Transverse colon (tissue), 4 donors: ENCODE measurements at regions not wholly inside any gene's neighbourhood (a gene's known extent, or its start where the extent isn't known, plus 50 kb on each side); places are given as distances from the start of the nearest gene placed in this dataset.
"Not testable (repeated sequence)": the region's sequence is repeated elsewhere in the genome, so short reads cannot be mapped to it uniquely, and the experiment has no call there.

Experiments used
- DNase-seq: peaks from one replicate; pipeline ENCODE4 v3.0.0-alpha.2; 2019
- H3K27ac ChIP-seq, 4 donors: fragments of 200-600 bp; sonication (generic); 2 replicates each; pipeline ENCODE4 v1.5.1; 2016 to 2018; ENCODE audit warnings: inconsistent platforms in 4 of 4
- H3K27me3 ChIP-seq: fragments of 200-600 bp; sonication (generic); 2 replicates; pipeline ENCODE4 v1.5.1; 2017; ENCODE audit warnings: inconsistent platforms
- H3K36me3 ChIP-seq, 4 donors: fragments of 200-600 bp; sonication (generic); 2 replicates each; pipeline ENCODE4 v1.5.1; 2017 to 2019; ENCODE audit warnings: inconsistent platforms in 4 of 4
- H3K4me1 ChIP-seq, 4 donors: fragments of 200-600 bp; sonication (generic); 2 replicates each; pipeline ENCODE4 v1.5.1; 2017 to 2020; ENCODE audit warnings: inconsistent platforms in 4 of 4
- H3K4me3 ChIP-seq, 4 donors: fragments of 200-600 bp; sonication (generic); 1 replicate in 1 of 4; 2 replicates in 3 of 4; pipeline versions ENCODE4 v1.5.1 to v1.6.1; 2017 to 2019; ENCODE audit warnings: inconsistent platforms in 4 of 4
- H3K9me3 ChIP-seq, 2 donors: fragments of 200-600 bp; sonication (generic); 2 replicates each; pipeline ENCODE4 v1.5.1; 2017 to 2019; ENCODE audit warnings: inconsistent platforms in 2 of 2
- EP300 ChIP-seq: sonication (generic); formaldehyde crosslinking; IDR thresholded peaks from one replicate; pipeline ENCODE4 v1.6.1; 2017; ENCODE audit warnings: antibody characterized with exemption, low read depth
- POLR2A ChIP-seq: fragments of 450-650 bp; IDR thresholded peaks from one replicate; pipeline ENCODE4 v1.6.1; 2016; ENCODE audit warnings: antibody characterized with exemption, mild to moderate bottlenecking, moderate library complexity
- POLR2AphosphoS5 ChIP-seq, 3 donors: sonication (generic); formaldehyde crosslinking; IDR thresholded peaks; one replicate each; pipeline ENCODE4 v1.6.1; 2016; ENCODE audit warnings: antibody characterized with exemption in 3 of 3
- WGBS, 2 donors: methylation state at CpG; one replicate each; pipeline ENCODE4 v1.1.5; 2018; ENCODE audit warnings: low coverage in 1 of 2; 5-methylcytosine and 5-hydroxymethylcytosine counted together
- in situ Hi-C, 4 donors: fragments of 200-750 bp; cut with MboI; loops; one replicate each; pipeline versions ENCODE4 v1.15.0 to v1.15.1; 2017; ENCODE audit warnings: low sequenced_read_pairs in 3 of 4, low pct_ligation_motif_present in 1 of 4, low pct_unique_long_range_greater_than_20kb in 1 of 4
- intact Hi-C: fragments of 100-400 bp; cut with DNase I; formaldehyde crosslinking; loops from one replicate; pipeline ENCODE4 v1.15.1; 2023; ENCODE audit warnings: low total_unique reads
- TF ChIP-seq, protein P1 (sequence below), 5 experiments: fragments of 200-600 bp in 3 of 5; fragments of 450-650 bp in 2 of 5; sonication (generic) in 3 of 5; IDR thresholded peaks; 1 replicate in 2 of 5; 2 replicates in 3 of 5; pipeline ENCODE4 v1.5.1; 2016 to 2017; ENCODE audit warnings: antibody characterized with exemption in 5 of 5, inconsistent platforms in 3 of 5, mild to moderate bottlenecking in 2 of 5, moderate library complexity in 1 of 5

DNA sequence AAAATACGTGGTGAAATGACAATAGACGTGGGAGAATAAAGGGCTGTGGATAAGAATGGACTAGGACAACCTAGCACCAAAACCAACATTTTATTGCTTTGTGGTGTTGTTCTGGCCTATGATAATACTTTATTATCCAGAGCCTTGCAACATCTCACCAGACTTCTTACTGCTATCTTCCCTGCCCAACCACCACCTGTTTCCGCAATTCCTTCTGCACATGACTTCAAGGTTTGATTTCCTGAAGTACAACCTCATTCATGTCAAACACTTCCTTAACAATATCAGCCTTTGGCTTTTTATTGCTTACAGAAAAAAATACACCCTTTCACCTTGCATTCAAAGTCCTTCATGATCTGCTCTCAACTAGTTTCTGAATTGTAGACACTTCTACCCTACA is 84.8 kb downstream of the RTL3 start:
- Histone ChIP-seq H3K4me1 (peaks cover 0 to 4% (median 0%) of the 10 kb centered on the region in 4 donors), H3K36me3 (no peaks in the 10 kb centered on the region), H3K27me3 (no peaks in the 10 kb centered on the region), H3K4me3 (no peak overlapping the region), H3K9me3 (no peaks in the 10 kb centered on the region), H3K27ac (peak overlapping the region in 3 of 4 donors; percentile 59 to 61 (median 60))
- TF ChIP-seq POLR2AphosphoS5 (IDR thresholded peaks at IDR 0.05) (peak in 1 of 3 donors; percentile 57), POLR2A (no peak)
- in situ Hi-C loops (loop anchor here in 3 of 4 donors (25.0 kb wide), 5 partner anchors 313 to 863 kb away; no protein-coding TSS in a partner anchor), intact Hi-C loops (no loop called here)
- 47 to 51% methylated on average over 3 of the region's 3 CpGs for WGBS, 2 donors
- DNase-seq, result peak; percentile 38

DNA sequence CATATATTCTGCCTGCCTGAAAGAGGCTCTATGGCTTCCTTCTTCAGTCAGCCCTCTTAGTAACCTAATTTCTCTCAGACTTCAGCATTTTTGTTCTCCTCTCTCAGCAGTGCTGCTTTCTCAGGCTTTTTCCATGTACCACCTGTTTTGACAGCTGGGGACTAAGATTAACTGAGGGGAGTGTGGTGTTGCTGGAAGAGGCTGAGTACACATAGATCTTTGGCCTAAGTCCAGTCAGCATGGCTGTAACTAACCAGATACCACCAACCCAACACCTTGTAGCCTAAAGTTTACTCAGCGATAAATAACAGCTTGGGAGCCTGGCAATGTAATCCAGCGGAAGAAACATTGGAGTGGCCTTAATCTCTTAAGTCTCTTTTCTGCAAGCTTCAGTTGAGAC is 85.5 kb downstream of the RTL3 start:
- Histone ChIP-seq H3K27ac (peak overlapping the region in 2 of 4 donors; percentile 39 to 40), H3K27me3 (no peaks in the 10 kb centered on the region), H3K9me3 (no peaks in the 10 kb centered on the region), H3K36me3 (no peaks in the 10 kb centered on the region), H3K4me3 (no peak overlapping the region), H3K4me1 (peaks cover 0 to 4% (median 0%) of the 10 kb centered on the region in 4 donors)
- WGBS, 2 donors, result 80% methylated on average over 2 of the region's 2 CpGs; no CpG with 5 or more reads in 1 of the 2 donors
- intact Hi-C loops (no loop called here), in situ Hi-C loops (loop anchor here in 3 of 4 donors (25.0 kb wide), 5 partner anchors 314 to 864 kb away; no protein-coding TSS in a partner anchor)
- TF ChIP-seq EP300 (no peak), POLR2AphosphoS5 (IDR thresholded peaks at IDR 0.05) (peak; percentile 6 to 47 (median 21)), POLR2A (no peak)
- TF ChIP-seq, protein P1, sequence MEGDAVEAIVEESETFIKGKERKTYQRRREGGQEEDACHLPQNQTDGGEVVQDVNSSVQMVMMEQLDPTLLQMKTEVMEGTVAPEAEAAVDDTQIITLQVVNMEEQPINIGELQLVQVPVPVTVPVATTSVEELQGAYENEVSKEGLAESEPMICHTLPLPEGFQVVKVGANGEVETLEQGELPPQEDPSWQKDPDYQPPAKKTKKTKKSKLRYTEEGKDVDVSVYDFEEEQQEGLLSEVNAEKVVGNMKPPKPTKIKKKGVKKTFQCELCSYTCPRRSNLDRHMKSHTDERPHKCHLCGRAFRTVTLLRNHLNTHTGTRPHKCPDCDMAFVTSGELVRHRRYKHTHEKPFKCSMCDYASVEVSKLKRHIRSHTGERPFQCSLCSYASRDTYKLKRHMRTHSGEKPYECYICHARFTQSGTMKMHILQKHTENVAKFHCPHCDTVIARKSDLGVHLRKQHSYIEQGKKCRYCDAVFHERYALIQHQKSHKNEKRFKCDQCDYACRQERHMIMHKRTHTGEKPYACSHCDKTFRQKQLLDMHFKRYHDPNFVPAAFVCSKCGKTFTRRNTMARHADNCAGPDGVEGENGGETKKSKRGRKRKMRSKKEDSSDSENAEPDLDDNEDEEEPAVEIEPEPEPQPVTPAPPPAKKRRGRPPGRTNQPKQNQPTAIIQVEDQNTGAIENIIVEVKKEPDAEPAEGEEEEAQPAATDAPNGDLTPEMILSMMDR (IDR thresholded peaks at IDR 0.05), result no peak
- DNase-seq, result no peak

DNA sequence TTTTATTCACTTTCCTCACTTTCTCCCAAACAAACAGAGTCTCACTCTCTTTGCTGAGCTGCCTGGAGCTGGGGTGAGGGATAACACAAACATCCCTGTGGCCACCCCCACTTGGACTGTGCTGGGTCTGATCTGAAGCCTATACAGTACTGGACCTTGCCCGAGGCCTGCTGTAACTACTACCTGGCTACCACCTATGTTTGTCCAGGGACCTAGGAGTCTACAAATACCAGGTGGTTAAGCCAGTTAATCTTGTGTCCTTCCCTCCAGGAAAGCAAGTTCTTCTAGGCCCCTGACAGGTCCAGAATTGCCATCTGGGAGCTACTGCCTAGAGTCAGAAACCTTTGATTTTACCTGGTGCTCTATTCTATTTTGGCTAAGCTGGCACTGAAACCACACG is 87.3 kb downstream of the RTL3 start:
- peak; percentile 13 for DNase-seq
- TF ChIP-seq EP300, result no peak
- TF ChIP-seq, protein P1 (IDR thresholded peaks at IDR 0.05), result no peak
- TF ChIP-seq POLR2A, result no peak
- no peak for TF ChIP-seq POLR2AphosphoS5 (IDR thresholded peaks at IDR 0.05)
- in situ Hi-C loops, result loop anchor here in 3 of 4 donors (25.0 kb wide), 5 partner anchors 315 to 865 kb away; no protein-coding TSS in a partner anchor
- intact Hi-C loops, result no loop called here
- Histone ChIP-seq H3K36me3 (no peaks in the 10 kb centered on the region), H3K27me3 (no peaks in the 10 kb centered on the region), H3K9me3 (no peaks in the 10 kb centered on the region), H3K4me3 (no peak overlapping the region), H3K4me1 (peaks cover 0 to 4% (median 0%) of the 10 kb centered on the region in 4 donors), H3K27ac (peak overlapping the region in 1 of 4 donors; percentile 19)
- WGBS, 2 donors, result 55% methylated on average over 2 of the region's 2 CpGs; no CpG with 5 or more reads in 1 of the 2 donors

DNA sequence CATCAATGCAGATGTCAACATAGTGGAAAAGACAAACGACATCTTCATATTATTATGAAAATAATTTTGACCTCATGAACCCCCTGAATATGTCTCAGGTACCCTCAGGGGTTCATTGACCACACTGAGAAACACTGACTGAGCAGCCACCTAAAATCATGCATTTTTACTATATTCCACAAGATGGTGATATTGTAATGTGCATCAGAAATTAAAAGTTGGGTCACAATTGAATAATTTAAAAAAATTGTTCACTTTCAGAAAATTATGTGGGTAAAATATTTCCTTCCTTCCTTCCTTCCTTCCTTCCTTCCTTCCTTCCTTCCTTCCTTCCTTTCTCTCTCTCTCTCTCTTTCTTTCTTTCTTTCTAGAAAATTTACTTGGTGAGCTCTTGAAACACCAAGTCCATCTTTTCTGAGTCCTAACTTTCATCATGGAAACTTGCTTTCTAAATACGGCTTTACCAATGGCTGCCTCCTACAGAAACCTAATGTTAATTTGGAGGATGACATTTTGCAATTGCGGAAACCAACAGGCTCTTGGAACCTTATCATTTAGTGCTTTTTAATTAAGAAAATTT is 103.6 kb downstream of the RTL3 start:
- no peaks in the 10 kb centered on the region for H3K36me3 ChIP-seq
- no peak for TF ChIP-seq EP300
- TF ChIP-seq, protein P1 (IDR thresholded peaks at IDR 0.05), result peak; percentile 28 to 49 (median 37)
- no peak for DNase-seq
- H3K27me3 ChIP-seq, result no peaks in the 10 kb centered on the region
- no peaks in the 10 kb centered on the region for H3K9me3 ChIP-seq
- in situ Hi-C loops, result loop anchor here in 3 of 4 donors (25.0 kb wide), 5 partner anchors 332 to 882 kb away; no protein-coding TSS in a partner anchor
- WGBS, 2 donors, result 30% methylated on average over 3 of the region's 3 CpGs; no CpG with 5 or more reads in 1 of the 2 donors
- H3K4me1 ChIP-seq, result no peaks in the 10 kb centered on the region
- intact Hi-C loops, result no loop called here
- no peak overlapping the region for H3K4me3 ChIP-seq
- no peak overlapping the region for H3K27ac ChIP-seq

DNA sequence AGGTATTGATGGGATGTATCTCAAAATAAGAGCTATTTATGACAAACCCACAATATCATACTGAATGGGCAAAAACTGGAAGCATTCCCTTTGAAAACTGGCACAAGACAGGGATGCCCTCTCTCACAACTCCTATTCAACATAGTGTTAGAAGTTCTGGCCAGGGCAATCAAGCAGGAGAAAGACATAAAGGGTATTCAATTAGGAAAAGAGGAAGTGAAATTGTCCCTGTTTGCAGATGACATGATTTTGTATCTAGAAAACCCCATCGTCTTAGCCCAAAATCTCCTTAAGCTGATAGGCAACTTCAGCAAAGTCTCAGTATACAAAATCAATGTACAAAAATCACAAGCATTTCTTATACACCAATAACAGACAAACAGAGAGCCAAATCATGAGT is 106.5 kb downstream of the RTL3 start:
- H3K4me1 ChIP-seq, H3K4me3 ChIP-seq, H3K27ac ChIP-seq, H3K36me3 ChIP-seq, H3K9me3 ChIP-seq, DNase-seq, H3K27me3 ChIP-seq, intact Hi-C loops: not testable (repeated sequence)
- 80% methylated on average over 1 of the region's 1 CpG; no CpG with 5 or more reads in 1 of the 2 donors for WGBS, 2 donors
- in situ Hi-C loops, result loop anchor here in 3 of 4 donors (25.0 kb wide), 5 partner anchors 335 to 885 kb away; no protein-coding TSS in a partner anchor
